SK-N-SH treated with all-trans-retinoic acid at 6 μM for 48 hours (cell line): ENCODE measurements at regions not wholly inside any gene's neighbourhood (a gene's known extent, or its start where the extent isn't known, plus 50 kb on each side); places are given as distances from the start of the nearest gene placed in this dataset.

Source experiments
- ATAC-seq: fragments of 200-7000 bp; cut with Tn5 transposase; 3 replicates; pipeline ENCODE4 v1.9.1; 2020; ENCODE audit warnings: mild to moderate bottlenecking, moderate library complexity
- ARNTL ChIP-seq: fragments of 450-650 bp; formaldehyde crosslinking; IDR thresholded peaks from 2 replicates; pipeline ENCODE4 v1.5.0; 2020; ENCODE audit warnings: low read depth, mild to moderate bottlenecking, moderate library complexity, borderline replicate concordance
- CREB5 ChIP-seq: fragments of 250-450 bp; sonication (Bioruptor Pico); IDR thresholded peaks from 2 replicates; pipeline ENCODE4 v1.5.1; 2020; ENCODE audit warnings: low read depth, mild to moderate bottlenecking, moderate library complexity
- CSRNP3 ChIP-seq: fragments of 250-450 bp; sonication (Bioruptor Pico); IDR thresholded peaks from 2 replicates; pipeline ENCODE4 v1.5.1; 2021; ENCODE audit warnings: mild to moderate bottlenecking, moderate library complexity
- ESRRG ChIP-seq: fragments of 250-450 bp; sonication (Bioruptor Pico); IDR thresholded peaks from 2 replicates; pipeline ENCODE4 v1.6.1; 2021; ENCODE audit warnings: mild to moderate bottlenecking
- ISL1 ChIP-seq: fragments of 250-450 bp; sonication (Bioruptor Pico); IDR thresholded peaks from 2 replicates; pipeline ENCODE4 v2.1.2; 2022; ENCODE audit warnings: mild to moderate bottlenecking, moderate library complexity
- POU6F1 ChIP-seq: fragments of 250-450 bp; sonication (Bioruptor Pico); IDR thresholded peaks from 2 replicates; pipeline ENCODE4 v1.8.0; 2021; ENCODE audit warnings: low read depth, mild to moderate bottlenecking, moderate library complexity, borderline replicate concordance
- PPARA ChIP-seq: fragments of 250-450 bp; sonication (Bioruptor Pico); IDR thresholded peaks from 2 replicates; pipeline ENCODE4 v1.5.0; 2020; ENCODE audit warnings: mild to moderate bottlenecking, borderline replicate concordance
- RARB ChIP-seq: fragments of 250-450 bp; sonication (Bioruptor Pico); IDR thresholded peaks from 2 replicates; pipeline ENCODE4 v1.8.0; 2021; ENCODE audit warnings: mild to moderate bottlenecking, moderate library complexity
- SNAI2 ChIP-seq: fragments of 250-450 bp; sonication (Bioruptor Pico); IDR thresholded peaks from 2 replicates; pipeline ENCODE4 v1.5.0; 2020; ENCODE audit warnings: mild to moderate bottlenecking, moderate library complexity
- TCF4 ChIP-seq: fragments of 250-450 bp; sonication (Bioruptor Pico); IDR thresholded peaks from 2 replicates; pipeline ENCODE4 v1.8.0; 2021; ENCODE audit warnings: mild to moderate bottlenecking, moderate library complexity, borderline replicate concordance
- TOX ChIP-seq: fragments of 250-450 bp; sonication (Bioruptor Pico); IDR thresholded peaks from 2 replicates; pipeline ENCODE4 v1.8.0; 2021; ENCODE audit warnings: mild to moderate bottlenecking, moderate library complexity, borderline replicate concordance
- ZC3H10 ChIP-seq: fragments of 250-450 bp; sonication (Bioruptor Pico); IDR thresholded peaks from 2 replicates; pipeline ENCODE4 v1.5.1; 2021; ENCODE audit warnings: mild to moderate bottlenecking, moderate library complexity
- ZFP3 ChIP-seq: fragments of 250-450 bp; sonication (Bioruptor Pico); IDR thresholded peaks from 2 replicates; pipeline ENCODE4 v1.5.0; 2020; ENCODE audit warnings: mild to moderate bottlenecking, moderate library complexity
- ZFP30 ChIP-seq: fragments of 450-650 bp; formaldehyde crosslinking; IDR thresholded peaks from 2 replicates; pipeline ENCODE4 v1.5.0; 2022; ENCODE audit warnings: mild to moderate bottlenecking, moderate library complexity
- ZNF565 ChIP-seq: fragments of 450-650 bp; formaldehyde crosslinking; conservative IDR thresholded peaks from 2 replicates; pipeline ENCODE4 v1.5.0; 2020; ENCODE audit warnings: low read depth, mild to moderate bottlenecking, moderate library complexity
- TF ChIP-seq, protein P1 (sequence below): fragments of 250-450 bp; sonication (Bioruptor Pico); IDR thresholded peaks from 2 replicates; pipeline ENCODE4 v1.5.0; 2020; ENCODE audit warnings: mild to moderate bottlenecking, moderate library complexity

DNA sequence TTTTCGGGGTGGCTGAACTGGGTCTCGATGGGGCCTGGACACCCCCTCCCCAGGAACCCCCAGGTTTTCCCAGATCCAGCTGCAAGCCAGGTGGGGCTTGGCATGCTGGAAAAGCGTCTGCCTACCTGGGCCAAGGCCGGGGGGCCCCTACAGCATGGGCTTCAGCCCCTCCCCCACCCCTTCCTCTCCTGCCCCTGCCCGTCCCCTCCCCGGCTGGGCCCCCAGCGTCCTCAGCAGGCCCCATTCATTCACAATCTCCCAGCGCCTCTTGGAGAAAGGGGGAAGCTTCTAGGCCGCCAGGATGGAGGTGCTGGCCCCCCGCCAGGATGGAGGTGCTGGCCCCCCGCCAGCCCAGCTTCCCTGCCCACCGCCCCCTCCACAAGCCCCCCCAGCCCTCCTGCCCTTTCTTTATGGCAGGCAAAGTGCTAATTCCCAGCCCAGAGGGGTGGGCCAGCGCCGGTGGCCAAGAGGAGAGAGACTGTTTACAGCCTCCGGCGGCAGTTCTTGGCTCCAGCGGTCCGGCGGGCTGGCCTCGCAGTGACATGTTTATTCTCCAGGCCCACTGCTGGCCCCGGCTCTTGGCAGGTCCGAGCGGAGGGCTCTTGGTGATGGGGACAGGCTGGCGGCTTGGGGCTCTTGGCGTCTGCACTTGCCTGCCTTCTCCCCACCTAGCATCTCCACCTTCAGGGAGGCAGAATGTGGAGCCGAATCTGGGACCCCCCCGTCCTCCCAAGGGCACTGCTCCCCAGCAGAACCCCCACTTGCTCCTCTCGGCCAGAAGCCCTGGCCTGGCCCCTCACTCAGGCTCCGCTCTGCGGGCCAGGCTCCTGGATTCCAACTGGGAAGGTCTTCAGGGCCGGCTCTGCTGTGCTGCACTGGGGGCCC is 94.4 kb upstream of the CIBAR2 start:
- TF ChIP-seq RARB (no peak), POU6F1 (CRISPR knock-in tag) (no peak), ARNTL (CRISPR knock-in tag) (no peak), CSRNP3 (CRISPR knock-in tag) (no peak), ZC3H10 (no peak), ESRRG (CRISPR knock-in tag) (no peak), TOX (CRISPR knock-in tag) (no peak), TCF4 (peak; percentile 58; the same call in 1 of the 2 replicates), ZFP30 (CRISPR knock-in tag) (no peak), CREB5 (CRISPR knock-in tag) (no peak), ZFP3 (CRISPR knock-in tag) (0 out of 2 replicates have a peak, but pooled peaks have one; percentile 42), SNAI2 (CRISPR knock-in tag) (no peak)
- TF ChIP-seq, protein P1, sequence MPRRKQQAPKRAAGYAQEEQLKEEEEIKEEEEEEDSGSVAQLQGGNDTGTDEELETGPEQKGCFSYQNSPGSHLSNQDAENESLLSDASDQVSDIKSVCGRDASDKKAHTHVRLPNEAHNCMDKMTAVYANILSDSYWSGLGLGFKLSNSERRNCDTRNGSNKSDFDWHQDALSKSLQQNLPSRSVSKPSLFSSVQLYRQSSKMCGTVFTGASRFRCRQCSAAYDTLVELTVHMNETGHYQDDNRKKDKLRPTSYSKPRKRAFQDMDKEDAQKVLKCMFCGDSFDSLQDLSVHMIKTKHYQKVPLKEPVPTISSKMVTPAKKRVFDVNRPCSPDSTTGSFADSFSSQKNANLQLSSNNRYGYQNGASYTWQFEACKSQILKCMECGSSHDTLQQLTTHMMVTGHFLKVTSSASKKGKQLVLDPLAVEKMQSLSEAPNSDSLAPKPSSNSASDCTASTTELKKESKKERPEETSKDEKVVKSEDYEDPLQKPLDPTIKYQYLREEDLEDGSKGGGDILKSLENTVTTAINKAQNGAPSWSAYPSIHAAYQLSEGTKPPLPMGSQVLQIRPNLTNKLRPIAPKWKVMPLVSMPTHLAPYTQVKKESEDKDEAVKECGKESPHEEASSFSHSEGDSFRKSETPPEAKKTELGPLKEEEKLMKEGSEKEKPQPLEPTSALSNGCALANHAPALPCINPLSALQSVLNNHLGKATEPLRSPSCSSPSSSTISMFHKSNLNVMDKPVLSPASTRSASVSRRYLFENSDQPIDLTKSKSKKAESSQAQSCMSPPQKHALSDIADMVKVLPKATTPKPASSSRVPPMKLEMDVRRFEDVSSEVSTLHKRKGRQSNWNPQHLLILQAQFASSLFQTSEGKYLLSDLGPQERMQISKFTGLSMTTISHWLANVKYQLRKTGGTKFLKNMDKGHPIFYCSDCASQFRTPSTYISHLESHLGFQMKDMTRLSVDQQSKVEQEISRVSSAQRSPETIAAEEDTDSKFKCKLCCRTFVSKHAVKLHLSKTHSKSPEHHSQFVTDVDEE (CRISPR knock-in tag), result peak; percentile 69
- peak; percentile 71 for ATAC-seq

DNA sequence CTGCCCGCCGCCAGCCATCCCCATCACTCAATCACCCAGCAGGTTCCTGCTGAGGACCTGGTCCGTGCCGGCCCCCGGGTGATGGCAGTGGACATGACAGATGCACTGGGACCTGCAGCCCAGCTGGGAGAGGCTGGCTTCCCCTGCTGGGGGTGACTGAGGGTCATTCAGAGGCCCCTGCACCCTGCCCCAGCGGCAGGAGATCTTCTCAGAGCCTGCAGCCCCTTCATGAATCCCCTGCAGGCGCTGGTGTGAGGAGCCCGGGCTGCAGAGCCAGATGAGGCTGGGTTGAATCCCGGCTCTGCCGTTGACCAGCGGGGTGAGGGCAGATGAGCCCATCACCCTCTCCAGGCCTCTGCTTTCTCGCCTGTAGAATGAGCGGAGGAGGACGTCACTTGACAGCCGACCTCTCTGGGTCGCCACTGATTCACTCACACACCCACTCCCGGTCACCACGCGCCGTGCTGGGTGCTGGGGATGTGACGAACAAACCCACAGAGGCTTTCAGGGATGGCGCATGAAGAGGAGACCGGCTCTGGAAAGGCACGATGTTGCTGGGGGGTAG is 95.2 kb upstream of the CIBAR2 start:
- TF ChIP-seq ZNF565 (CRISPR knock-in tag) (no peak), CREB5 (CRISPR knock-in tag) (no peak), ESRRG (CRISPR knock-in tag) (no peak), SNAI2 (CRISPR knock-in tag) (no peak), TOX (CRISPR knock-in tag) (no peak), ZC3H10 (no peak), PPARA (CRISPR knock-in tag) (no peak), TCF4 (no peak), RARB (no peak), ISL1 (CRISPR knock-in tag) (no peak)
- TF ChIP-seq, protein P1 (CRISPR knock-in tag), result no peak
- peak; percentile 2; the same call in 2 of the 3 replicates for ATAC-seq
